Left lung (tissue), 4 donors: ENCODE measurements at regions not wholly inside any gene's neighbourhood (a gene's known extent, or its start where the extent isn't known, plus 50 kb on each side); places are given as distances from the start of the nearest gene placed in this dataset.

Experiments
- ATAC-seq: fragments of 200-7000 bp; cut with Tn5 transposase; one replicate; pipeline ENCODE4 v1.9.1; 2020; ENCODE audit warnings: moderate library complexity
- DNase-seq, 4 donors: peaks; one replicate each; pipeline ENCODE4 v3.0.0-alpha.2; 2013 to 2020
- H3K27ac ChIP-seq, 2 donors: fragments of 200-600 bp; sonication (generic) in 1 of 2; one replicate each; pipeline versions ENCODE4 v1.5.0 to v1.8.0; 2020 to 2021
- H3K27me3 ChIP-seq, 2 donors: fragments of 200-600 bp; sonication (generic) in 1 of 2; one replicate each; pipeline versions ENCODE4 v1.5.0 to v1.8.0; 2020 to 2021
- H3K36me3 ChIP-seq, 2 donors: fragments of 200-600 bp; sonication (generic) in 1 of 2; one replicate each; pipeline versions ENCODE4 v1.5.0 to v1.8.0; 2020 to 2021
- H3K4me1 ChIP-seq, 2 donors: fragments of 200-600 bp; one replicate each; pipeline ENCODE4 v1.8.0; 2021
- H3K4me3 ChIP-seq, 2 donors: fragments of 200-600 bp; sonication (generic) in 1 of 2; one replicate each; pipeline versions ENCODE4 v1.5.0 to v1.8.0; 2020 to 2021; ENCODE audit warnings: mild to moderate bottlenecking in 1 of 2
- H3K9me3 ChIP-seq, 2 donors: fragments of 200-600 bp; sonication (generic) in 1 of 2; one replicate each; pipeline versions ENCODE4 v1.5.0 to v1.8.0; 2020 to 2021
- intact Hi-C, 2 donors: fragments of 100-400 bp; cut with DNase I; formaldehyde crosslinking; loops; one replicate each; pipeline versions ENCODE4 v1.11.2 to v1.14.2; 2022
- TF ChIP-seq, protein P1 (sequence below), 2 donors: fragments of 200-600 bp; sonication (generic) in 1 of 2; IDR thresholded peaks; one replicate each; pipeline versions ENCODE4 v1.5.0 to v1.8.0; 2021; ENCODE audit warnings: antibody characterized with exemption in 2 of 2
- donor health status: DM: no; HTN: yes; CAD: no.
- donor health status: DM: no; HTN: no; CAD: no.

DNA sequence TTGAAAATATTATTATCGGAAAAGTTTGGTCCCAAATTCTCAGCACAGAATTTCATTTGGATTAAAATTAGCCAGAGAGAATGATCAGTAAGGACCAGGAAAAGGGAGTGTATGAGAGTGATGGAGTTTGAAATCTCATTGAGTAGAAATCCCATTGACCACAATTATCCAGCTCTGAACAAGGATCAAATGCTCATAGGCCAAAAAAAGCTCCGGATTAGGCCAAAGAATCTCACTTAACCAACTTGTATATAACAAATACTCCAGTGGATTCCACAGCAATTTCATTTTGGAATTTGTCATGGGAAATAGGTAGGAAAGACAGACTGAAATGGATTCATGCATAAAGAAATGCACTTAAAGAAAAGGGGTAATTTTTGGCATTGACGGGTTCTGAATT lies 83.9 kb upstream of the SORBS2 start:
- intact Hi-C loops = no loop called here
- H3K27me3 ChIP-seq = no peaks in the 10 kb centered on the region
- DNase-seq (no peak), ATAC-seq (no peak)
- H3K9me3 ChIP-seq = no peaks in the 10 kb centered on the region
- H3K27ac ChIP-seq = no peak overlapping the region
- no peaks in the 10 kb centered on the region for H3K36me3 ChIP-seq
- TF ChIP-seq, protein P1, sequence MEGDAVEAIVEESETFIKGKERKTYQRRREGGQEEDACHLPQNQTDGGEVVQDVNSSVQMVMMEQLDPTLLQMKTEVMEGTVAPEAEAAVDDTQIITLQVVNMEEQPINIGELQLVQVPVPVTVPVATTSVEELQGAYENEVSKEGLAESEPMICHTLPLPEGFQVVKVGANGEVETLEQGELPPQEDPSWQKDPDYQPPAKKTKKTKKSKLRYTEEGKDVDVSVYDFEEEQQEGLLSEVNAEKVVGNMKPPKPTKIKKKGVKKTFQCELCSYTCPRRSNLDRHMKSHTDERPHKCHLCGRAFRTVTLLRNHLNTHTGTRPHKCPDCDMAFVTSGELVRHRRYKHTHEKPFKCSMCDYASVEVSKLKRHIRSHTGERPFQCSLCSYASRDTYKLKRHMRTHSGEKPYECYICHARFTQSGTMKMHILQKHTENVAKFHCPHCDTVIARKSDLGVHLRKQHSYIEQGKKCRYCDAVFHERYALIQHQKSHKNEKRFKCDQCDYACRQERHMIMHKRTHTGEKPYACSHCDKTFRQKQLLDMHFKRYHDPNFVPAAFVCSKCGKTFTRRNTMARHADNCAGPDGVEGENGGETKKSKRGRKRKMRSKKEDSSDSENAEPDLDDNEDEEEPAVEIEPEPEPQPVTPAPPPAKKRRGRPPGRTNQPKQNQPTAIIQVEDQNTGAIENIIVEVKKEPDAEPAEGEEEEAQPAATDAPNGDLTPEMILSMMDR (IDR thresholded peaks at IDR 0.05) = no peak
- H3K4me1 ChIP-seq = no peaks in the 10 kb centered on the region
- no peak overlapping the region for H3K4me3 ChIP-seq

DNA sequence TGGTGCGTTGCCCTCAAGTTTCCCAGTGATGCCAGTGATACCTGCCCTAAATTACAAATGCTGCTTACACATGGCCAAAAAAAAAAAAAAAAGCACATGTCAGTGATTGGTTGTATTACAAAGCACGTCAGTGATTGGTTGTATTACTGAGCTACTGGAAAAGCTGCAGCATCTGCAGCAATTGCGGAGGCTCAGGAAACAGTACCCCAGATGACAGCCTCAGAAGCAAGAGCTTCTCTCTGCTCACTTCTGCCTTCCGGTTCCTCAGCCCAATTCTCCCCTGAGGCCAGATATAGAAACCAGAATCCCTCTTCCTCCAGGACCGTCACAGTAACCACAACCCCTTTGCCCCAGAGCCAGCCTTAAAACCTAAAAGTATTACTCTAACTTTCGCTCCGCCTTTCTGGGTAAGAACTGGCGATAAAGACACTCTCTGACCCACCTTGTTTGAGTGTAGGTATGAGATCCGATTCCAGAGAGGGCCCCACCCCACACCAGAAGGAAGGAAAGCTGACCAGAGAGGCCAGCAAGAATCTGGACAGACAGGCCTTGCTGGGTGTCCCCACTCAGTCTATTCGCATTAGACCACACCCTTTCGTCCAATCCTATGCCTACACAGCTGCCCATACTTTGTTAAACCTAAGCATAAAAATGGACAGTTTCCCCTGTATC lies 85.0 kb upstream of the SORBS2 start:
- no peaks in the 10 kb centered on the region for H3K27me3 ChIP-seq
- ATAC-seq (peak; percentile 94), DNase-seq (peak in 2 of 4 donors; percentile 19 to 52)

DNA sequence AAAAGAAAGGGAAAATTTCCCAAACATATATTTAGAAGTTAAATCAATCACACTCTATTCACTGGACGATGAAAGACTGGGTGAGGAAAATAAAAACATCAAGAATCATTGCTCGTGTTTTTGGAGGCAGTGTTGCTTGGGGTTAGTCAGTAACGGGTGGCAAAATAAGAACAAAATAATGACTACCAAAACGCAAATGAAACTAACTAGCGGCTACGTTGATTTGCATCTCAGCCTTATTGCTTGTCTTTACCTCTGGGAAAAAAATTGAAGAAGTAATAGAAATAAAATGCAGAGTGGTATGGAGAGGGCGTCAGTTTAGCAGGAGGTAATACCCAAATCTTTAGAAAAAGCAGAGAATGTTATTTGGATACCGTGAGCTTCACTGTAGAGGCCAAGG lies 86.4 kb upstream of the SORBS2 start:
- intact Hi-C loops = no loop called here
- ATAC-seq = no peak
- no peaks in the 10 kb centered on the region for H3K9me3 ChIP-seq
- H3K36me3 ChIP-seq = no peaks in the 10 kb centered on the region
- H3K4me1 ChIP-seq = no peaks in the 10 kb centered on the region
- TF ChIP-seq, protein P1 (IDR thresholded peaks at IDR 0.05) = no peak
- H3K27ac ChIP-seq = no peak overlapping the region
- H3K4me3 ChIP-seq = no peak overlapping the region
- H3K27me3 ChIP-seq = no peaks in the 10 kb centered on the region
- no peak for DNase-seq

More for the DNA sequence above, 85.0 kb upstream of the SORBS2 start:
- no peak overlapping the region for H3K4me3 ChIP-seq
- intact Hi-C loops = no loop called here
- H3K4me1 ChIP-seq = no peaks in the 10 kb centered on the region
- no peaks in the 10 kb centered on the region for H3K9me3 ChIP-seq
- TF ChIP-seq, protein P1 (IDR thresholded peaks at IDR 0.05) = no peak
- H3K27ac ChIP-seq = no peak overlapping the region
- no peaks in the 10 kb centered on the region for H3K36me3 ChIP-seq

DNA sequence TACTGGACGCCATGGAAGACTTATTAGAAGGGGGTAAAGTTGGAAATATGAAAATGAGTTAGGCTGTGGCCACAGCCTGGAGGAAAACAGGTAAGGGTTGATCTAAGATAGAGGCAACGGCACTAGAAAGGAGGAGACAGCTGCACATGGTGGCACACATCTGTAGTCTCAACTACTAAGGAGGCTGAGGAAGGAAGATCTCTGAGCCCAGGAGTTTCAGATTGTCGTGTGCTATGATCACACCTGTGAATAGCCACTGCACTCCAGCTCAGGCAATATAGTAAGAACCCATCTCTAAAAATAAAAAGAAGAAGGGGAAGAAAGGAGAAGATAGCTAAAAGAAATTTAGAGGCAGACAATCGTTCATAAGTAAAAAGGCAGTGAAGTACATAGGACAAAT lies 87.8 kb upstream of the SORBS2 start:
- intact Hi-C loops = no loop called here
- H3K27me3 ChIP-seq = no peaks in the 10 kb centered on the region
- DNase-seq (no peak), ATAC-seq (no peak)
- TF ChIP-seq, protein P1 (IDR thresholded peaks at IDR 0.05) = no peak
- H3K36me3 ChIP-seq = no peaks in the 10 kb centered on the region
- H3K27ac ChIP-seq = no peak overlapping the region
- H3K4me3 ChIP-seq = no peak overlapping the region
- no peaks in the 10 kb centered on the region for H3K9me3 ChIP-seq
- no peaks in the 10 kb centered on the region for H3K4me1 ChIP-seq

DNA sequence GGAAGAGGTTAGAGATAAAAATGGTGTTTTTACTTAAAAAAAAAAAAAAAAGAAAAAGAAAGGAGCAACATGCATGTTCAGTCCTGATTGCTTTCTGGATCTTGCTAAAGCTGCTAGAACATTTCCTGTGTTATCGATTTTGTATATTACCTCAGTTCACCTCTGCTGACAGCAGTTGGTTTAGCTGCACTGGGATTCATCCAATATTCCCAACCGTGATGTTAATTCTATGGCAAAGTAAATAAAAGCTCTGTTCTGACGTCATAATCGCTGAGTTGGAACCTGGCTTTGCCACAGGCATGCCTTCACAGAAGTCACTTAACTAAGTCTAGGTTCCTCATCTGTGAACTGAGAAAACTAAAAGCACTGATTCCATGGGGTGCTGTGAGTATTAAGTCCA lies 90.7 kb upstream of the SORBS2 start:
- TF ChIP-seq, protein P1 (IDR thresholded peaks at IDR 0.05) = no peak
- H3K27me3 ChIP-seq = no peaks in the 10 kb centered on the region
- intact Hi-C loops = no loop called here
- no peak overlapping the region for H3K27ac ChIP-seq
- ATAC-seq (no peak), DNase-seq (no peak)
- H3K4me1 ChIP-seq = no peaks in the 10 kb centered on the region
- no peaks in the 10 kb centered on the region for H3K36me3 ChIP-seq
- no peaks in the 10 kb centered on the region for H3K9me3 ChIP-seq
- H3K4me3 ChIP-seq = no peak overlapping the region
